ENCODE measurements at regions not wholly inside any gene's neighbourhood (a gene's known extent, or its start where the extent isn't known, plus 50 kb on each side); places are given as distances from the start of the nearest gene placed in this dataset.
A peak's percentile ranks its signal among the peaks of the same experiment; 100 is the strongest.

- TF ChIP-seq CTCF (conservative IDR thresholded peaks at IDR 0.05), result no peak
- DNase-seq, result no peak
- H3K4me1 Mint-ChIP-seq, result peaks cover 12% of the 10 kb centered on the region
- peaks cover 7% of the 10 kb centered on the region for H3K9me3 Mint-ChIP-seq
- Histone ChIP-seq H3K9ac (ENCODE audit: extremely low read depth, low read length, poor library complexity, severe bottlenecking) (no peak overlapping the region), H3K4me3 (ENCODE audit: low read length) (no peak overlapping the region), H3K4me1 (ENCODE audit: control insufficient read depth, insufficient read depth, low read length) (no peaks in the 10 kb centered on the region), H3K36me3 (ENCODE audit: control insufficient read depth, insufficient read depth, low read length) (no peaks in the 10 kb centered on the region), H3K9me3 (ENCODE audit: control insufficient read depth, low read length) (peaks cover 8% of the 10 kb centered on the region), H3K27ac (ENCODE audit: low read depth, low read length) (no peak overlapping the region), H3K27me3 (ENCODE audit: control insufficient read depth, insufficient read depth, low read length, poor library complexity, severe bottlenecking) (no peaks in the 10 kb centered on the region)
- H3K36me3 Mint-ChIP-seq (ENCODE audit: low read depth), result no peaks in the 10 kb centered on the region
- H3K27me3 Mint-ChIP-seq (ENCODE audit: insufficient read depth), result no peaks in the 10 kb centered on the region
- no peak overlapping the region for H3K4me3 Mint-ChIP-seq
- no peak overlapping the region for H3K27ac Mint-ChIP-seq
Measured at GRCh38 chr18:51273437-51273836, 76.0 kb upstream of the MEX3C start.

- H3K4me3 Mint-ChIP-seq, result no peak overlapping the region
- no peak for TF ChIP-seq CTCF (conservative IDR thresholded peaks at IDR 0.05)
- Histone ChIP-seq H3K36me3 (ENCODE audit: control insufficient read depth, insufficient read depth, low read length) (no peaks in the 10 kb centered on the region), H3K4me3 (ENCODE audit: low read length) (no peak overlapping the region), H3K9me3 (ENCODE audit: control insufficient read depth, low read length) (no peaks in the 10 kb centered on the region), H3K4me1 (ENCODE audit: control insufficient read depth, insufficient read depth, low read length) (no peaks in the 10 kb centered on the region), H3K9ac (ENCODE audit: extremely low read depth, low read length, poor library complexity, severe bottlenecking) (no peak overlapping the region), H3K27me3 (ENCODE audit: control insufficient read depth, insufficient read depth, low read length, poor library complexity, severe bottlenecking) (no peaks in the 10 kb centered on the region), H3K27ac (ENCODE audit: low read depth, low read length) (no peak overlapping the region)
- peaks cover 19% of the 10 kb centered on the region for H3K4me1 Mint-ChIP-seq
- no peaks in the 10 kb centered on the region for H3K9me3 Mint-ChIP-seq
- 88% methylated on average over 3 to 6 of the region's 6 CpGs for WGBS, 2 experiments (ENCODE audit: insufficient coverage in 1 of 2, insufficient read length in 1 of 2)
- DNase-seq, result peak; percentile 52
- H3K27ac Mint-ChIP-seq, result no peak overlapping the region
- peaks cover 3% of the 10 kb centered on the region for H3K27me3 Mint-ChIP-seq (ENCODE audit: insufficient read depth)
- no peaks in the 10 kb centered on the region for H3K36me3 Mint-ChIP-seq (ENCODE audit: low read depth)
Measured at GRCh38 chr18:51275712-51276476, 78.4 kb upstream of the MEX3C start.

- Histone ChIP-seq H3K4me1 (ENCODE audit: control insufficient read depth, insufficient read depth, low read length) (no peaks in the 10 kb centered on the region), H3K27me3 (ENCODE audit: control insufficient read depth, insufficient read depth, low read length, poor library complexity, severe bottlenecking) (no peaks in the 10 kb centered on the region), H3K36me3 (ENCODE audit: control insufficient read depth, insufficient read depth, low read length) (no peaks in the 10 kb centered on the region), H3K4me3 (ENCODE audit: low read length) (no peak overlapping the region), H3K27ac (ENCODE audit: low read depth, low read length) (no peak overlapping the region), H3K9me3 (ENCODE audit: control insufficient read depth, low read length) (no peaks in the 10 kb centered on the region), H3K9ac (ENCODE audit: extremely low read depth, low read length, poor library complexity, severe bottlenecking) (no peak overlapping the region)
- no peak overlapping the region for H3K4me3 Mint-ChIP-seq
- H3K36me3 Mint-ChIP-seq (ENCODE audit: low read depth), result no peaks in the 10 kb centered on the region
- no peaks in the 10 kb centered on the region for H3K9me3 Mint-ChIP-seq
- H3K27me3 Mint-ChIP-seq (ENCODE audit: insufficient read depth), result peaks cover 3% of the 10 kb centered on the region
- no peak overlapping the region for H3K27ac Mint-ChIP-seq
- peaks cover 18% of the 10 kb centered on the region for H3K4me1 Mint-ChIP-seq
- DNase-seq, result peak; percentile 90
- peak; percentile 95 for TF ChIP-seq CTCF (conservative IDR thresholded peaks at IDR 0.05)
- 74 to 75% methylated on average over 3 to 4 of the region's 4 CpGs for WGBS, 2 experiments (ENCODE audit: insufficient coverage in 1 of 2, insufficient read length in 1 of 2)
Measured at GRCh38 chr18:51278045-51278649, 80.7 kb upstream of the MEX3C start.
